Mesodermal cell (in vitro differentiated cells): ENCODE measurements at regions not wholly inside any gene's neighbourhood (a gene's known extent, or its start where the extent isn't known, plus 50 kb on each side); places are given as distances from the start of the nearest gene placed in this dataset.
"Not testable (repeated sequence)": the region's sequence is repeated elsewhere in the genome, so short reads cannot be mapped to it uniquely, and the experiment has no call there.

ENCODE experiments used
- H3K27ac ChIP-seq: 2 replicates; pipeline ENCODE4 v1.7.0; 2013; ENCODE audit warnings: mild to moderate bottlenecking, low read depth, low read length, moderate library complexity; ENCODE audit not compliant: severe bottlenecking
- H3K36me3 ChIP-seq: 2 replicates; pipeline ENCODE4 v1.7.1; 2013; ENCODE audit warnings: mild to moderate bottlenecking, low read length, moderate library complexity; ENCODE audit not compliant: control insufficient read depth, insufficient read depth
- H3K4me1 ChIP-seq: one replicate; pipeline ENCODE4 v1.7.1; 2013; ENCODE audit warnings: mild to moderate bottlenecking, low read length; ENCODE audit not compliant: insufficient read depth, control insufficient read depth, poor library complexity, severe bottlenecking
- H3K4me3 ChIP-seq: 2 replicates; pipeline ENCODE4 v1.7.0; 2013; ENCODE audit warnings: low read length, control low read depth, mild to moderate bottlenecking; ENCODE audit not compliant: insufficient read depth, poor library complexity, severe bottlenecking; ENCODE audit errors: extremely low read depth
- H3K9me3 ChIP-seq: 2 replicates; pipeline ENCODE4 v1.7.1; 2013; ENCODE audit warnings: mild to moderate bottlenecking, low read length, moderate library complexity; ENCODE audit not compliant: control insufficient read depth
- WGBS, 2 experiments: methylation state at CpG; one replicate each; pipeline ENCODE4 v1.1.5; 2013; ENCODE audit warnings: missing lambda C conversion rate in 2 of 2; ENCODE audit not compliant: insufficient coverage in 2 of 2; 5-methylcytosine and 5-hydroxymethylcytosine counted together

DNA sequence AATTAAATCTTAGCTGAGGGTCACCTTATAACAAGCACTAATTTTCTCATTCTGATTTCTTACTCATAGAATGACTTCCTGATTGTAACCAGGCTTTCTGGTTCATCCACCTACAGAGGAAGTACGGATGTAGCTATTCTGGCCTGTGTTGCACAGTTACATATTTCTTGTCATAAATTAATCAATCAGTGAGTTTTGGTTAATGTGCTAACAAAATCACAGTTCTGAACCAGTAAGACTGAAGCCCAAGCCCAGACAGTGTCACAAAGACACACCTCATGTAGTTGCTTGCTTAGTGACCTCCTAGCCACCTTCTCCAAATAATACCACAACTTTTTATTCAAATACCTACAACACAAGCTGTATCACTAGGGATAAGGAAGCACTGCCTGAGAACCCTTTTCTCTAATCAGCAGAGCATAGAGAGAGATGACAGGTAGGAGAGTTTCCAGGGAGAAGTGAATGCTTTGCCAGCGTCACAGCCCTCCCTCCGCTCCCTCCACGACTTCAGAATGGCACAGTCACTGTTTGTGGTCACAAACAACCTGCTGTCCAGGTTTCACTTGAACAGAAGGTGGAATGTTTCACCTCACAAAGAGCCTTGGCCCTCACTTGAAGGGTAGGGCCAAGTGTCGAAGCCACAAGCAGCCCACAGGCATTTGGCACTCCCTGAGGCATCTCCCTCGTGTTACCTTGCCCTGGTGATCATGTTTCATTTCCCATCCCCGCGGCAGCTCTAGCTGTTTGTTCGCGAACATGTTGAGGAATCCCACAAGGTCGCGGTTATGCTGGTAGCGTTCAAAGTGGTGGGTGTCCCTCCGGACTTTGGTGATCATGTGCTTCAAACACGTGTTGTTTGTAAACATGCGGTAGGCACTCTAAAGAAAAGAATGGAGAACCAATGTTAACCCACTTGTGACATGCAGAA lies 120.8 kb upstream of the STK17B start:
- H3K27ac ChIP-seq: no peak overlapping the region
- H3K36me3 ChIP-seq: peaks cover 29% of the 10 kb centered on the region
- H3K9me3 ChIP-seq: no peaks in the 10 kb centered on the region
- H3K4me3 ChIP-seq: no peak overlapping the region
- peaks cover 4% of the 10 kb centered on the region for H3K4me1 ChIP-seq
- 90 to 92% methylated on average over 14 of the region's 16 CpGs for WGBS, 2 experiments

DNA sequence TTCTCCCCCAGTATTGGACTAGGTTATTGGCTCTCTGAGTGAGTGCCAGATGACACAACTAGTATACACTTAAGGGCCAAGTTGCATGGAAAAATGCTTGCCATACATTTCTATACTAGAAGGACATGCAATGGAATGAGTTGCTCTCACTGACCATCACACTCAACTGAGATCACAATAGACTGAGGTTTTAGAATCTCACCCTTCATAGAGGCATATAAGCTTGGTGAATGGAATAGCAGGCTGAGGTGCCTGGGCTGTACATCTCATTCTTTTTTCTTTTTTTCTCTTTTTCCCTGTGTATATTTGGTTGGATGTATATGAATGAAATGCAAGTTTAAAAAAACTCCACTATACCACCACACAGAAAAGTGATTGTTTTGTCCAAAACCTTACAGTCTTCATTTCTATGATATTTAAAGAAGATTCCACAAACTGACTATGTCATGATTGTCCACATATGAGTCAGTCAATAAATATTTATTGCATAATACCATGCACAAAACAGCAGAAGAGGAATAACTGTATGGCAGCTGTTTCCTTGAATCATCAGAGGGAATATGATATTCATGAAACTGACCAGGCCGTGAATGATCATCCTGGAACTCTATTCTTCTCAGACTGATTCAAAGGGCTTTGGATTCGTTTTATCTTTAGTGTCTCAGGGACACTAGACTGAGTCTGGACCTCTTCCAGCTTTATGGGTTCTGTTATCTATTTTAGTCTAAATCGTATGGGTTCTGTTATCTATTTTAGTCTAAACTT lies 122.6 kb upstream of the STK17B start:
- Histone ChIP-seq H3K36me3 (peaks cover 29% of the 10 kb centered on the region), H3K4me3 (no peak overlapping the region), H3K4me1 (peaks cover 4% of the 10 kb centered on the region), H3K27ac (no peak overlapping the region), H3K9me3 (no peaks in the 10 kb centered on the region)
- 90 to 94% methylated on average over 2 to 3 of the region's 3 CpGs for WGBS, 2 experiments

DNA sequence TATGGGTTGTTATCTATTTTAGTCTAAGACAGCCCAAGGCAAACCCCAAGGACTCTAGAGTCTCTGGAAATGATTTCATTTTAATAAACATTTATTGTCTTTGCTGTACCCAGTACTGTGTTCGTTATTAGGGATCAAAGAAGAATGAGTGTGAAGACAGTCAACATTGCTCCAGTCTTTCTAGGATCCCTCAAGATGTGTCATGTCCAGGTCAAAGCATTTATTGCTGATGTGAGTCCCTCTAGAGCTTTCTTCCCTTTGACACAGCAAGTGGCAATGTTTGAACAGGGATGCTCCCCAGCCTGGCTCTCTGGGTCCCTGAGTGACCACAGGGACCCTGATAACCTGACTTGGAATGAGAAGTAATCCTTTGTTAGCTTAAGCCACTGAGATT lies 123.1 kb upstream of the STK17B start:
- Histone ChIP-seq H3K27ac (no peak overlapping the region), H3K4me3 (no peak overlapping the region), H3K9me3 (no peaks in the 10 kb centered on the region), H3K4me1 (peaks cover 4% of the 10 kb centered on the region), H3K36me3 (peaks cover 29% of the 10 kb centered on the region)
- no CpG with 5 or more reads among the region's 1 CpG for WGBS, 2 experiments

DNA sequence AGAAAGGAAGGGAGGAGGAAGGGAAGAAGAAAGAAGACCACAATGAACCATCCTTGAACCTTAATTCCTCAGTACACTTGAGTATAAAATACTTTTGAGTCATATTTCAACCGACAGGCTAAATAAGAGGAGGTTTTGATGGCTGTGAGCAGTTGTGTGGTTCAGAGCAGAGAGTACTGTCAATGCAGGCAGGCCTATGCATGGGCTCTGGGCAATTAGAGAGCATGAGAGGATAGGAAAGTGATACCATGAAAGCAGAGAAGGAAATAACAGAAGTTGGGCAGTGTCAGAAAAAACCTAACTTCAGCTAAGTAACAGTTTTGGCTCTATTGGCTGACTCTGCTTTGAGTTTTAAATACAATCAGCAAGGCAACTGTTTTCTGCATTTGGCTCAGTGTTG lies 123.6 kb upstream of the STK17B start:
- no peak overlapping the region for H3K4me3 ChIP-seq
- WGBS, 2 experiments: 100% methylated on average over 1 of the region's 1 CpG; no CpG with 5 or more reads in 1 of the 2 experiments
- no peaks in the 10 kb centered on the region for H3K9me3 ChIP-seq
- H3K36me3 ChIP-seq: peaks cover 29% of the 10 kb centered on the region
- no peak overlapping the region for H3K27ac ChIP-seq
- peaks cover 4% of the 10 kb centered on the region for H3K4me1 ChIP-seq

DNA sequence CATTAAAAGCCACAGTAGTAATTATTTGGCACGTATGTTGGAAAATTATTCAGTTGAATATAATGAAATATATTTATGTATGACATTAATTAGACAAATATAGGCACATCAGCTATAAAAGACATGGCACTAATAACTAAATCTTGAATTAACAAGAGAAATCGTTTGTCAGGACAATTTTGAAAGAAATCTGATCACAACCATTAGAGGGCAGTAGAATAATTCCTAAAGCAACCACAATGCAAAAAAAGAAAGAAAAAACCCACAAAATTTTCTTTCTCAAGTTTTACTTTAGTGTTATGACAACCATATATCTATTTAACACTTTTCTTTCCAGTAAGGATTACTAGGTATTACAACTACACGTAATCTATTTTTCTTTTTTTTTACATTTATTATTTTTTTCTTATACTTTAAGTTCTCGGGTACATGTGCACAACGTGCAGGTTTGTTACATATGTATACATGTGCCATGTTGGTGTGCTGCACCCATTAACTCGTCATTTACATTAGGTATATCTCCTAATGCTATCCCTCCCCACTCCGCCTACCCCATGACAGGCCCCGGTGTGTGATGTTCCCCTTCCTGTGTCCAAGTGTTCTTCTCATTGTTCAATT lies 126.8 kb upstream of the STK17B start:
- not testable (repeated sequence) for H3K4me1 ChIP-seq, H3K27ac ChIP-seq, H3K9me3 ChIP-seq, H3K4me3 ChIP-seq
- WGBS, 2 experiments: 79 to 100% methylated on average over 2 to 3 of the region's 8 CpGs
- H3K36me3 ChIP-seq: peaks cover 19% of the 10 kb centered on the region

DNA sequence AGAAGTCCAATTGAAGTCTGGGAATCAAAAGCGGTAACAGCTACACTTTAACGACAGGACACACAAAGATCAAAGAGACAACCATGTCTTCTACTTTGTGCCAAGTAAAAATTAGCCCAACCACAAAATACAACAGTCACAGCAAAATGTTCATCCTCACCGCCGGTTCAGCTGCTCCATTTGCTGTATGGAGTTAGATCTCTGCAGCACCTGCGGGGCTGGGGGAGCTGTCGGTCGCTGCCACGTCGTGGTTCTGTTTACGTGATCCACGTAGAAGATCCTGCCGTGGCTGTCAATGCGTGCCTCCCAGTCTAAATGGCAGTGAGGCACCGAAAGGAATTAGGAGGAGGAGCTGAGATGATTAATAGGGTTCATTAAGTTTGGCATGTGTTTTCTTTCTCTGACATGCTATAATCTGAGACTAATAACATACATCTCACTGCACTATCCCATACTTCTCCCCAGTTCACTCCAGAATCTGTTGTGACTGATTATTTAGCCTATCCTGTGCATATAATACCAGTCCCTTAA lies 136.5 kb upstream of the STK17B start:
- Histone ChIP-seq H3K9me3 (no peaks in the 10 kb centered on the region), H3K4me3 (no peak overlapping the region), H3K36me3 (peaks cover 54% of the 10 kb centered on the region), H3K27ac (no peak overlapping the region), H3K4me1 (no peaks in the 10 kb centered on the region)
- 97 to 98% methylated on average over 9 to 11 of the region's 14 CpGs for WGBS, 2 experiments

DNA sequence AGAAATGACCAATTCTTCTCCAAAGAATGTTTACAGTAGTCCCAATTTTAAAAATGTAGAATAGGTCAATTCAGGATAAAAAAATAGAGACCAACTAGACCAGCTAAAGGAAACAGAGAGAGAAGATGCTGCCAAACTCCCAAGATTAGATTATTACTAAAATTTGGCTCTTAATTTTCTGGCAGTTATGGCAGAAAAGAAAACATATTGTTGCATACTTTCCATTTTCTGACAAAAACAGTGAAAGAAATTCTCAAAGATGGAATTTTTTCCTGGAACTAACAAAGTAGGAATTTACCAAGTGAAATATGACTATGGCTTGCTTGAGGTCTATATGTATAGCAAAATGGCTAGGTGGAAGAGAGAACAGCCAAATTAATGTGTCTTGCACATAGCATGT lies 138.3 kb upstream of the STK17B start:
- Histone ChIP-seq H3K4me3 (no peak overlapping the region), H3K4me1 (peaks cover 3% of the 10 kb centered on the region), H3K27ac (no peak overlapping the region), H3K36me3 (peaks cover 53% of the 10 kb centered on the region), H3K9me3 (no peaks in the 10 kb centered on the region)

DNA sequence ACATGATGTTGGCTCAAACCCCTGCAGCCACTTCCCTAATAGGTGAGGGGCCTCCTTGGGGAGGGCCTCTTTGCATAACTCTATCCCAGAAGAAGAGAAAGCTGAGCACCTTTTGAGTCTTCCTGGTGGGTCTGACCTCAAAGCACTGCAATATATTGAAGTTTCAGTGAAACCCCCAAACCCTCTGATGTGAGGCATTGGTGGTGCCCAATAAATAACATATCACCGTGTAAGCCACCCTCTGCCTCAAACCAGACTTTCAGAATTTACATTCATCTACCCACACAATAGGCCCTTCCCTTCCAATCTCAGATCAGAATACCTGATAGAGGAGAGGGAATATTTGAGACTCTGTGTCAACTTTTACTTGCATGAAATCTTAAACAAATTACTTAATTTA lies 142.8 kb upstream of the STK17B start:
- Histone ChIP-seq H3K9me3 (no peaks in the 10 kb centered on the region), H3K36me3 (peaks cover 57% of the 10 kb centered on the region), H3K4me1 (peaks cover 21% of the 10 kb centered on the region), H3K4me3 (no peak overlapping the region), H3K27ac (no peak overlapping the region)
- no CpG with 5 or more reads among the region's 1 CpG for WGBS, 2 experiments

DNA sequence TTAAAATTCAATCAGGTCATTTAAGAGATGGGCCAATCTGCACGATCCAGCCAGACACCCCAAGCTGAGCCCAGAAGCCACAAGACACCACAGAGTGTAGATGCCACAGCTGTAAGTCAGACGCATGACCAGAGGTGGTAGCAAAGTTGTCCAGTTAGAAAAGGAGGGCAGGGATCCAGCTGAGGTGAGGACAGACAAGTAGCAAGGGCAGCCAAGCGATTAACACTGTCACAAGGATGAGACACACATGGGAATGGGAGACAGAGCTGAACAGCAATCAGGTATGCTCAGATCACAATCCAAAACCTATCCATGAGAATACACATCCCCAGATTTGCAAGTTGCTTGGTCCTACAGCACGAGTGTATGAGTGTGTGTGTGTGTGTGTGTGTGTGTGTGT lies 143.4 kb upstream of the STK17B start:
- H3K27ac ChIP-seq: peak overlapping the region; percentile 29
- WGBS, 2 experiments: 81 to 86% methylated on average over 2 to 3 of the region's 4 CpGs
- H3K9me3 ChIP-seq: no peaks in the 10 kb centered on the region
- no peak overlapping the region for H3K4me3 ChIP-seq
- peaks cover 63% of the 10 kb centered on the region for H3K36me3 ChIP-seq
- H3K4me1 ChIP-seq: peaks cover 21% of the 10 kb centered on the region

DNA sequence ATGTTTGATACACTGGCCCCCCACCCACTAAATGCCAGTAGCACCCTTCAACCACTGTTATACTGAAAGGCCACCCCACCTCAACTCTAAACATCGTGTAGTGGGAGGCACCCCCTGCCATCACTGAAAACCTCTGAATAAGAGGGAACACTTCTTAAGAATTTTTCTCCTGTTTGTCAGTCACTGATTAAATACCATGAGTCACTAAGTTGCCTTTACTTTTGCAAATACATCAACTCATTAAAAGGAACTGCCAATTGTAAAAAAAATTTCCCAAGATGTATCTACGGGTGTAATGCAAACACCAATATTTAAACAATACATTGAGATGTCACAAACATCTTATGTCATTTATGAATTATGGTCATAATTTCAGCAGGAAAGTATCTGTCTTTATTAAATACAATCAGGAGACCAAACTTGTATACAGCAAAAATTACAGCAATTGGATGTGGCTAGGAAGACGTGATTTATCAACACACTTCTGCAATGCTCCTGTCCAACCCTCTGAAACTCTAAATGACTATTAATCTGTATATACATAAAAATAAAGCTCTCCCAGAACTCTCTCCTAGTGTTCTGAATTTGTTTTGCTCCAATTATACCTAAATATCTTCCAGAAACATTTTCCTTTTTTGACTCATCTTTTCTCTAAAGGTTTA lies 144.1 kb upstream of the STK17B start:
- Histone ChIP-seq H3K4me3 (no peak overlapping the region), H3K27ac (peak overlapping the region; percentile 52), H3K4me1 (peaks cover 21% of the 10 kb centered on the region), H3K36me3 (peaks cover 65% of the 10 kb centered on the region), H3K9me3 (no peaks in the 10 kb centered on the region)
- WGBS, 2 experiments: 89% methylated on average over 1 of the region's 3 CpGs; no CpG with 5 or more reads in 1 of the 2 experiments
